ENCODE measurements at regions not wholly inside any gene's neighbourhood (a gene's known extent, or its start where the extent isn't known, plus 50 kb on each side); places are given as distances from the start of the nearest gene placed in this dataset.
"Not testable (repeated sequence)": the region's sequence is repeated elsewhere in the genome, so short reads cannot be mapped to it uniquely, and the experiment has no call there.

- Histone ChIP-seq H3K36me3 (ENCODE audit: control insufficient read depth in 2 of 2, insufficient read depth in 2 of 2, low read length in 1 of 2) (no peaks in the 10 kb centered on the region), H3K4me3 (ENCODE audit: low read length in 2 of 2) (no peak overlapping the region), H3K9me3 (ENCODE audit: control insufficient read depth in 2 of 2, insufficient read depth in 1 of 2, low read length in 1 of 2) (no peaks in the 10 kb centered on the region), H3K27me3 (ENCODE audit: control insufficient read depth in 2 of 2, insufficient read depth in 1 of 2, low read length in 1 of 2) (no peaks in the 10 kb centered on the region), H3K4me1 (ENCODE audit: control insufficient read depth in 2 of 2, insufficient read depth in 2 of 2, low read length in 2 of 2) (no peaks in the 10 kb centered on the region), H3K27ac (ENCODE audit: low read depth in 1 of 2, low read length in 1 of 2) (no peak overlapping the region)
- no peak for DNase-seq (ENCODE audit: low read depth in 6 of 9, low spot score in 9 of 9)
- WGBS, result 72% methylated on average over 3 of the region's 3 CpGs
Observed at GRCh38 chr12:25615119-25615518, 62.0 kb upstream of the LMNTD1 start.

GRCh38 chr12:25616286-25616685 lies 63.2 kb upstream of the LMNTD1 start:
- no peak for DNase-seq (ENCODE audit: low read depth in 6 of 9, low spot score in 9 of 9)
- no peaks in the 10 kb centered on the region for H3K36me3 ChIP-seq (ENCODE audit: control insufficient read depth in 2 of 2, insufficient read depth in 2 of 2, low read length in 1 of 2)
- H3K9me3 ChIP-seq (ENCODE audit: control insufficient read depth in 2 of 2, insufficient read depth in 1 of 2, low read length in 1 of 2), result no peaks in the 10 kb centered on the region
- 94% methylated on average over 1 of the region's 1 CpG for WGBS
- H3K27me3 ChIP-seq (ENCODE audit: control insufficient read depth in 2 of 2, insufficient read depth in 1 of 2, low read length in 1 of 2), result no peaks in the 10 kb centered on the region
- H3K4me1 ChIP-seq (ENCODE audit: control insufficient read depth in 2 of 2, insufficient read depth in 2 of 2, low read length in 2 of 2), result no peaks in the 10 kb centered on the region
- no peak overlapping the region for H3K27ac ChIP-seq (ENCODE audit: low read depth in 1 of 2, low read length in 1 of 2)
- H3K4me3 ChIP-seq (ENCODE audit: low read length in 2 of 2), result no peak overlapping the region

- 94% methylated on average over 1 of the region's 1 CpG for WGBS
- DNase-seq (ENCODE audit: low read depth in 6 of 9, low spot score in 9 of 9), result no peak
- H3K36me3 ChIP-seq (ENCODE audit: control insufficient read depth in 2 of 2, insufficient read depth in 2 of 2, low read length in 1 of 2), result no peaks in the 10 kb centered on the region
- no peaks in the 10 kb centered on the region for H3K27me3 ChIP-seq (ENCODE audit: control insufficient read depth in 2 of 2, insufficient read depth in 1 of 2, low read length in 1 of 2)
- H3K4me3 ChIP-seq (ENCODE audit: low read length in 2 of 2), result no peak overlapping the region
- H3K27ac ChIP-seq (ENCODE audit: low read depth in 1 of 2, low read length in 1 of 2), result no peak overlapping the region
- H3K4me1 ChIP-seq (ENCODE audit: control insufficient read depth in 2 of 2, insufficient read depth in 2 of 2, low read length in 2 of 2), result no peaks in the 10 kb centered on the region
- no peaks in the 10 kb centered on the region for H3K9me3 ChIP-seq (ENCODE audit: control insufficient read depth in 2 of 2, insufficient read depth in 1 of 2, low read length in 1 of 2)
Observed at GRCh38 chr12:25617991-25618390, 64.9 kb upstream of the LMNTD1 start.

- 94% methylated on average over 1 of the region's 1 CpG for WGBS
Observed at GRCh38 chr12:25623816-25624215, 70.7 kb upstream of the LMNTD1 start.

GRCh38 chr12:25625146-25625545 lies 72.1 kb upstream of the LMNTD1 start:
- Histone ChIP-seq H3K36me3 (ENCODE audit: control insufficient read depth in 2 of 2, insufficient read depth in 2 of 2, low read length in 1 of 2) (no peaks in the 10 kb centered on the region), H3K9me3 (ENCODE audit: control insufficient read depth in 2 of 2, insufficient read depth in 1 of 2, low read length in 1 of 2) (no peaks in the 10 kb centered on the region), H3K27ac (ENCODE audit: low read depth in 1 of 2, low read length in 1 of 2) (no peak overlapping the region), H3K4me1 (ENCODE audit: control insufficient read depth in 2 of 2, insufficient read depth in 2 of 2, low read length in 2 of 2) (no peaks in the 10 kb centered on the region), H3K27me3 (ENCODE audit: control insufficient read depth in 2 of 2, insufficient read depth in 1 of 2, low read length in 1 of 2) (no peaks in the 10 kb centered on the region), H3K4me3 (ENCODE audit: low read length in 2 of 2) (no peak overlapping the region)
- no peak for DNase-seq (ENCODE audit: low read depth in 6 of 9, low spot score in 9 of 9)
- 84% methylated on average over 2 of the region's 2 CpGs for WGBS

More at GRCh38 chr12:25623816-25624215, 70.7 kb upstream of the LMNTD1 start:
- Histone ChIP-seq H3K4me1 (ENCODE audit: control insufficient read depth in 2 of 2, insufficient read depth in 2 of 2, low read length in 2 of 2) (no peaks in the 10 kb centered on the region), H3K9me3 (ENCODE audit: control insufficient read depth in 2 of 2, insufficient read depth in 1 of 2, low read length in 1 of 2) (no peaks in the 10 kb centered on the region), H3K27ac (ENCODE audit: low read depth in 1 of 2, low read length in 1 of 2) (no peak overlapping the region), H3K27me3 (ENCODE audit: control insufficient read depth in 2 of 2, insufficient read depth in 1 of 2, low read length in 1 of 2) (no peaks in the 10 kb centered on the region), H3K36me3 (ENCODE audit: control insufficient read depth in 2 of 2, insufficient read depth in 2 of 2, low read length in 1 of 2) (no peaks in the 10 kb centered on the region), H3K4me3 (ENCODE audit: low read length in 2 of 2) (no peak overlapping the region)
- no peak for DNase-seq (ENCODE audit: low read depth in 6 of 9, low spot score in 9 of 9)

- DNase-seq (ENCODE audit: low read depth in 6 of 9, low spot score in 9 of 9), result no peak
Observed at GRCh38 chr12:25629341-25629740, 76.3 kb upstream of the LMNTD1 start.

GRCh38 chr12:25630735-25631515 lies 77.8 kb upstream of the LMNTD1 start:
- not testable (repeated sequence) for H3K36me3 ChIP-seq (ENCODE audit: control insufficient read depth in 2 of 2, insufficient read depth in 2 of 2, low read length in 1 of 2); H3K9me3 ChIP-seq (ENCODE audit: control insufficient read depth in 2 of 2, insufficient read depth in 1 of 2, low read length in 1 of 2); DNase-seq (ENCODE audit: low read depth in 6 of 9, low spot score in 9 of 9); H3K27me3 ChIP-seq (ENCODE audit: control insufficient read depth in 2 of 2, insufficient read depth in 1 of 2, low read length in 1 of 2); H3K4me1 ChIP-seq (ENCODE audit: control insufficient read depth in 2 of 2, insufficient read depth in 2 of 2, low read length in 2 of 2); H3K4me3 ChIP-seq (ENCODE audit: low read length in 2 of 2); H3K27ac ChIP-seq (ENCODE audit: low read depth in 1 of 2, low read length in 1 of 2)
- 96% methylated on average over 11 of the region's 11 CpGs for WGBS

More at GRCh38 chr12:25629341-25629740, 76.3 kb upstream of the LMNTD1 start:
- H3K4me3 ChIP-seq (ENCODE audit: low read length in 2 of 2), result no peak overlapping the region
- WGBS, result 93% methylated on average over 3 of the region's 3 CpGs
- H3K27me3 ChIP-seq (ENCODE audit: control insufficient read depth in 2 of 2, insufficient read depth in 1 of 2, low read length in 1 of 2), result no peaks in the 10 kb centered on the region
- no peaks in the 10 kb centered on the region for H3K4me1 ChIP-seq (ENCODE audit: control insufficient read depth in 2 of 2, insufficient read depth in 2 of 2, low read length in 2 of 2)
- no peak overlapping the region for H3K27ac ChIP-seq (ENCODE audit: low read depth in 1 of 2, low read length in 1 of 2)
- H3K9me3 ChIP-seq (ENCODE audit: control insufficient read depth in 2 of 2, insufficient read depth in 1 of 2, low read length in 1 of 2), result no peaks in the 10 kb centered on the region
- H3K36me3 ChIP-seq (ENCODE audit: control insufficient read depth in 2 of 2, insufficient read depth in 2 of 2, low read length in 1 of 2), result no peaks in the 10 kb centered on the region

GRCh38 chr12:25633149-25633548 lies 80.1 kb upstream of the LMNTD1 start:
- DNase-seq (ENCODE audit: low read depth in 6 of 9, low spot score in 9 of 9), result not testable (repeated sequence)

GRCh38 chr12:25637752-25638151 lies 84.7 kb upstream of the LMNTD1 start:
- Histone ChIP-seq H3K4me3 (ENCODE audit: low read length in 2 of 2) (no peak overlapping the region), H3K4me1 (ENCODE audit: control insufficient read depth in 2 of 2, insufficient read depth in 2 of 2, low read length in 2 of 2) (no peaks in the 10 kb centered on the region), H3K27ac (ENCODE audit: low read depth in 1 of 2, low read length in 1 of 2) (no peak overlapping the region), H3K27me3 (ENCODE audit: control insufficient read depth in 2 of 2, insufficient read depth in 1 of 2, low read length in 1 of 2) (no peaks in the 10 kb centered on the region), H3K9me3 (ENCODE audit: control insufficient read depth in 2 of 2, insufficient read depth in 1 of 2, low read length in 1 of 2) (no peaks in the 10 kb centered on the region), H3K36me3 (ENCODE audit: control insufficient read depth in 2 of 2, insufficient read depth in 2 of 2, low read length in 1 of 2) (no peaks in the 10 kb centered on the region)
- DNase-seq (ENCODE audit: low read depth in 6 of 9, low spot score in 9 of 9), result no peak

More at GRCh38 chr12:25633149-25633548, 80.1 kb upstream of the LMNTD1 start:
- not testable (repeated sequence) for H3K9me3 ChIP-seq (ENCODE audit: control insufficient read depth in 2 of 2, insufficient read depth in 1 of 2, low read length in 1 of 2); H3K27ac ChIP-seq (ENCODE audit: low read depth in 1 of 2, low read length in 1 of 2); H3K27me3 ChIP-seq (ENCODE audit: control insufficient read depth in 2 of 2, insufficient read depth in 1 of 2, low read length in 1 of 2); H3K4me1 ChIP-seq (ENCODE audit: control insufficient read depth in 2 of 2, insufficient read depth in 2 of 2, low read length in 2 of 2); H3K36me3 ChIP-seq (ENCODE audit: control insufficient read depth in 2 of 2, insufficient read depth in 2 of 2, low read length in 1 of 2); H3K4me3 ChIP-seq (ENCODE audit: low read length in 2 of 2)
- 97% methylated on average over 1 of the region's 1 CpG for WGBS
